ENCODE measurements at regions not wholly inside any gene's neighbourhood (a gene's known extent, or its start where the extent isn't known, plus 50 kb on each side); places are given as distances from the start of the nearest gene placed in this dataset.

- Histone ChIP-seq H3K36me3 (ENCODE audit: low read depth) (no peaks in the 10 kb centered on the region), H3K4me3 (no peak overlapping the region), H3K4me1 (ENCODE audit: low read depth) (no peaks in the 10 kb centered on the region), H3K9me3 (no peaks in the 10 kb centered on the region)
- no peak for TF ChIP-seq CTCF (IDR thresholded peaks at IDR 0.05)
- DNase-seq (no peak), ATAC-seq (no peak)
- intact Hi-C loops (cut with DNase I, micrococcal nuclease): no loop called here
Observed at GRCh38 chr6:22218410-22218809, 78.4 kb downstream of the PRL start.

DNA sequence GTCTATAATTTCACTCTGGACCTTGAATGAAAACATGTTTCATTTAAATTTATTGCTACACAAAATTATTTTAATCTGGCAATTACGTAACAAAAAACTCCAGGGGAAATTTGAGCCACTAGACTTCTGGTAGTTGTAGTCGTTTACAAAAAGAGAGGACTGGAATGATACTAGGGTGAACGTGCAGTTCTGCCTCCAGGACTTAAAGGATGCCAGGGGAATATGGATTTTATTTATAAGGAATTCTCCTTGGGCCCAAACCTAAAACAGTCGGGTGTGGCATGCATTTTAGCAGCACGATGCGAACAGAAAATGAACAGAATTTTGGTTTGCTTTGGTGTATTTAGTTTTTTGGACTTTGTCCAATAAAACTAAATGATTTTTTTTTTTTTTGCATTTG is 76.9 kb downstream of the PRL start:
- H3K4me1 ChIP-seq (ENCODE audit: low read depth): no peaks in the 10 kb centered on the region
- no peak for TF ChIP-seq CTCF (IDR thresholded peaks at IDR 0.05)
- ATAC-seq (no peak), DNase-seq (no peak)
- no peaks in the 10 kb centered on the region for H3K36me3 ChIP-seq (ENCODE audit: low read depth)
- no peak overlapping the region for H3K4me3 ChIP-seq
- H3K9me3 ChIP-seq: no peaks in the 10 kb centered on the region
- intact Hi-C loops (cut with DNase I, micrococcal nuclease): no loop called here

DNA sequence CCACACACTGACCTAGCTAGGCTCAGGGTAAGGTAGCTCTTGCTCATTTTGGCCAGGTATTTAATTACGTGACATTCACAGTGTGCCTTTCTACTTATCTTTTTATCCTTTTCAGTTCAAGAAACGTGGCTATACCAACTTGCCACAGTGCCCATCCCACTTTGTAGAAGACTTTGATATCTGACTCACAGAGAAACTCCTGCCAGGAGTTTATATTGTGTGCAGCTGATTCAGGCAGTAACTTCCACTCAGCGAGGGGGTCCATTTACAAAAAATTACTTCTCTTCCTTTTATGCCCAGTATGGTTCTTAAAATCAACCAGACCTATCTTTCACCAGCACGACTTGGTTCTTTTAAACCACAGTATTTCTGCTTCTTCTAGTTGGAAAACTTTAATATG is 75.6 kb downstream of the PRL start:
- intact Hi-C loops (cut with DNase I, micrococcal nuclease): no loop called here
- Histone ChIP-seq H3K9me3 (no peaks in the 10 kb centered on the region), H3K4me3 (no peak overlapping the region), H3K36me3 (ENCODE audit: low read depth) (no peaks in the 10 kb centered on the region), H3K4me1 (ENCODE audit: low read depth) (no peaks in the 10 kb centered on the region)
- TF ChIP-seq CTCF (IDR thresholded peaks at IDR 0.05): no peak
- no peak for ATAC-seq
- no peak for DNase-seq

DNA sequence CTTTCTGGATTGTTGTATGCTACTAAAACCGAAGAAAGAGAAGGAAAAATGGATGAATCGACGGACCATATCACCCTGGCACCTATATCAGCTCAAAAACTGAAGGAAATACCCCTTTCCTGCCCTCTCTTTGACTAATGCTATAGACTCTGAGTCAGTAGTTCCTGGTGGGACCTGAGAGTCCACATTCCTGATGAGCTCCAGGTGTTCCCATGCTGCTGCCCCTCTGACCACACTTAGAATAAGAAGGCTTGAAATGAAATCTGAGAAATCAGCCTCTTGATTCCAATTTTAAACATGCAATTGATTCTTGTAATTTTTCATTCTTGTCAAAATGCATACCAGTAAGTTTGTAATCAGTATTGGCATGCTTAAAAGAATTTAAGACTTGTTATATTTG is 75.2 kb downstream of the PRL start:
- Histone ChIP-seq H3K4me3 (no peak overlapping the region), H3K36me3 (ENCODE audit: low read depth) (no peaks in the 10 kb centered on the region), H3K4me1 (ENCODE audit: low read depth) (no peaks in the 10 kb centered on the region), H3K9me3 (no peaks in the 10 kb centered on the region)
- no peak for TF ChIP-seq CTCF (IDR thresholded peaks at IDR 0.05)
- intact Hi-C loops (cut with DNase I, micrococcal nuclease): no loop called here
- DNase-seq (no peak), ATAC-seq (no peak)

DNA sequence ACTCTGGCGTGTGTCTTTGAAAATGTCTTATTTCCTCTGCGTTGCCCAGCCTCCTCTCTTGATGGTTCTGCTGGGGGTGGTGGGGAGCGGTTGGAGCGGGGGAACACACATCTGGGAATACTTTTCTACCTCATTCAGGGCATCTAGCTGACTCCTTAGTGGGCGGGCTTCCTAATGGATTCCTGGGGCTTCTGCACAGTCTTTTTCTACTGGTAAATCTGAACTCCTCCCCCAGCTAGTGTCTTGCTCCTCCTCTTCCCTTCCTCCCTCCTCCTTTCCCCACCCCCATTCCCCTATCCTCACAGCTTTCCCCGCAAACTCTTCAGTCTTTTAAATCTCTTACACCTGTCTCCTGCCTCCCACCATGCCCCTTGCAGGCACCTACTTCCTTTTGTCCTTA is 74.4 kb downstream of the PRL start:
- no peak overlapping the region for H3K4me3 ChIP-seq
- no peaks in the 10 kb centered on the region for H3K4me1 ChIP-seq (ENCODE audit: low read depth)
- intact Hi-C loops (cut with DNase I, micrococcal nuclease): no loop called here
- H3K36me3 ChIP-seq (ENCODE audit: low read depth): no peaks in the 10 kb centered on the region
- ATAC-seq (no peak), DNase-seq (no peak)
- no peak for TF ChIP-seq CTCF (IDR thresholded peaks at IDR 0.05)
- no peaks in the 10 kb centered on the region for H3K9me3 ChIP-seq

GRCh38 chr6:22227824-22228610 is 68.8 kb downstream of the PRL start:
- no peak for TF ChIP-seq CTCF (IDR thresholded peaks at IDR 0.05)
- Histone ChIP-seq H3K9me3 (no peaks in the 10 kb centered on the region), H3K36me3 (ENCODE audit: low read depth) (no peaks in the 10 kb centered on the region), H3K4me3 (no peak overlapping the region), H3K4me1 (ENCODE audit: low read depth) (no peaks in the 10 kb centered on the region)
- ATAC-seq: no peak
- intact Hi-C loops (cut with DNase I, micrococcal nuclease): no loop called here
- DNase-seq: no peak
